ENCODE measurements at regions not wholly inside any gene's neighbourhood (a gene's known extent, or its start where the extent isn't known, plus 50 kb on each side); places are given as distances from the start of the nearest gene placed in this dataset.

DNA sequence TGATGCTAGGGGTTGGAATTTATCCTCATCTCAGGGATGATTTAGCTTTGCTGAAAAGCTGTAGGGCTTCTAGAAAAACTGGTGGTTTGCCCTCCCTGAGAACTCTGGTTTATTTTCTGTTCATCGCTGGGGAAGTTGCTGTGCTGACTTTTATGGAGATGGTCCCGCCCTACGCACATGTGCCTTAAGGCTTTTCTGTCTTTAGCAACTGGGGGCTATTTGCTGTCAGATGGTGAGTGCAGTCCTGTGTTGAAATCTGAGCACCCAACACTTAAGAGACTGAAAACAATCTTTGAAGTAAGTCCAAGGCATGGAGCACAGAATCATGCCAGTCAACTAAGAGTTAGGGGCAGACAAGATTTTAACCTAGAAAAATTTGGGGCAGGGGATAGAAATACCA is 2148.4 kb upstream of the CELF4 start:
- TF ChIP-seq POLR2A (IDR thresholded peaks at IDR 0.05) (no peak), CTCF (IDR thresholded peaks at IDR 0.05) (no peak), POLR2AphosphoS5 (IDR thresholded peaks at IDR 0.05) (no peak)
